DMS153 treated with DMSO at 0.1 percent for 48 hours (cell line): ENCODE measurements at regions not wholly inside any gene's neighbourhood (a gene's known extent, or its start where the extent isn't known, plus 50 kb on each side); places are given as distances from the start of the nearest gene placed in this dataset.
"Not testable (repeated sequence)": the region's sequence is repeated elsewhere in the genome, so short reads cannot be mapped to it uniquely, and the experiment has no call there.

Experiments
- DNase-seq: peaks from one replicate; lab custom pipeline; 2025; ENCODE audit not compliant: unreplicated experiment; lab: John Stamatoyannopoulos, UW

GRCh38 chr14:105620865-105621471, 94.6 kb downstream of the TMEM121 start:
- DNase-seq = not testable (repeated sequence)

- not testable (repeated sequence) for DNase-seq
These were observed 95.3 kb downstream of the TMEM121 start for GRCh38 chr14:105621479-105622328.

- DNase-seq = no peak
These were observed 96.1 kb downstream of the TMEM121 start for GRCh38 chr14:105622329-105622955.

- DNase-seq = not testable (repeated sequence)
These were observed 96.8 kb downstream of the TMEM121 start for GRCh38 chr14:105623178-105623577.

GRCh38 chr14:105624346-105624745, 98.0 kb downstream of the TMEM121 start:
- not testable (repeated sequence) for DNase-seq

- not testable (repeated sequence) for DNase-seq
These were observed 98.5 kb downstream of the TMEM121 start for GRCh38 chr14:105624749-105625434.

- not testable (repeated sequence) for DNase-seq
These were observed 99.1 kb downstream of the TMEM121 start for GRCh38 chr14:105625448-105625847.

GRCh38 chr14:105626111-105626510, 99.7 kb downstream of the TMEM121 start:
- DNase-seq = not testable (repeated sequence)

GRCh38 chr14:105626651-105627050, 100.3 kb downstream of the TMEM121 start:
- not testable (repeated sequence) for DNase-seq

- DNase-seq = not testable (repeated sequence)
These were observed 100.9 kb downstream of the TMEM121 start for GRCh38 chr14:105627287-105627686.

- no peak for DNase-seq
These were observed 101.3 kb downstream of the TMEM121 start for GRCh38 chr14:105627701-105628100.

GRCh38 chr14:105628126-105628525, 101.7 kb downstream of the TMEM121 start:
- not testable (repeated sequence) for DNase-seq

- DNase-seq = not testable (repeated sequence)
These were observed 102.2 kb downstream of the TMEM121 start for GRCh38 chr14:105628531-105629067.

- DNase-seq = not testable (repeated sequence)
These were observed 102.9 kb downstream of the TMEM121 start for GRCh38 chr14:105629091-105629885.

- no peak for DNase-seq
These were observed 103.5 kb downstream of the TMEM121 start for GRCh38 chr14:105629886-105630215.

GRCh38 chr14:105630293-105630934, 104.0 kb downstream of the TMEM121 start:
- DNase-seq = not testable (repeated sequence)

- DNase-seq = not testable (repeated sequence)
These were observed 104.8 kb downstream of the TMEM121 start for GRCh38 chr14:105630935-105631779.

- no peak for DNase-seq
These were observed 105.6 kb downstream of the TMEM121 start for GRCh38 chr14:105632010-105632409.

GRCh38 chr14:105633596-105633995, 107.2 kb downstream of the TMEM121 start:
- not testable (repeated sequence) for DNase-seq
